Testis (tissue), 2 donors: ENCODE measurements at regions not wholly inside any gene's neighbourhood (a gene's known extent, or its start where the extent isn't known, plus 50 kb on each side); places are given as distances from the start of the nearest gene placed in this dataset.

Experiments used
- DNase-seq: peaks from one replicate; pipeline ENCODE4 v3.0.0-alpha.2; 2019
- H3K27ac ChIP-seq, 2 donors: fragments of 200-600 bp; sonication (generic); one replicate each; pipeline ENCODE4 v1.5.1; 2019
- H3K27me3 ChIP-seq: fragments of 200-600 bp; sonication (generic); one replicate; pipeline ENCODE4 v1.5.1; 2019
- H3K36me3 ChIP-seq: fragments of 200-600 bp; sonication (generic); one replicate; pipeline ENCODE4 v1.5.1; 2017; ENCODE audit warnings: low read depth; ENCODE audit errors: missing control alignments
- H3K4me1 ChIP-seq: fragments of 200-600 bp; sonication (generic); one replicate; pipeline ENCODE4 v1.5.1; 2019
- H3K4me3 ChIP-seq, 2 donors: fragments of 200-600 bp; sonication (generic); one replicate each; pipeline ENCODE4 v1.5.1; 2017 to 2019
- H3K9me3 ChIP-seq: fragments of 200-600 bp; sonication (generic); one replicate; pipeline ENCODE4 v1.5.1; 2017
- CTCF ChIP-seq, 3 experiments: fragments of 450-650 bp in 2 of 3; fragments of 200-600 bp in 1 of 3; sonication (generic) in 1 of 3; IDR thresholded peaks; one replicate each; pipeline ENCODE4 v1.5.1; 2016 to 2019; ENCODE audit warnings: antibody characterized with exemption in 3 of 3, mild to moderate bottlenecking in 2 of 3, moderate library complexity in 1 of 3
- POLR2A ChIP-seq: fragments of 450-650 bp; IDR thresholded peaks from one replicate; pipeline ENCODE4 v1.6.1; 2017; ENCODE audit warnings: antibody characterized with exemption, mild to moderate bottlenecking, moderate library complexity
- WGBS, 2 donors: methylation state at CpG; one replicate each; pipeline ENCODE4 v1.1.5; 2018; 5-methylcytosine and 5-hydroxymethylcytosine counted together
- intact Hi-C: fragments of 100-400 bp; cut with DNase I; formaldehyde crosslinking; loops from one replicate; pipeline ENCODE4 v1.15.1; 2023; ENCODE audit warnings: low total_unique reads

- no peak for TF ChIP-seq CTCF (IDR thresholded peaks at IDR 0.05)
- no peak for TF ChIP-seq POLR2A
- Histone ChIP-seq H3K4me3 (no peak overlapping the region), H3K36me3 (no peaks in the 10 kb centered on the region), H3K27me3 (no peaks in the 10 kb centered on the region), H3K27ac (no peak overlapping the region), H3K9me3 (no peaks in the 10 kb centered on the region), H3K4me1 (no peaks in the 10 kb centered on the region)
- no peak for DNase-seq
- intact Hi-C loops = no loop called here
- WGBS, 2 donors = 84 to 91% methylated on average over 4 of the region's 4 CpGs
These were observed 61.6 kb downstream of the CCR1 start for GRCh38 chr3:46146548-46146947.

GRCh38 chr3:46146021-46146420 lies 62.1 kb downstream of the CCR1 start:
- Histone ChIP-seq H3K4me3 (no peak overlapping the region), H3K4me1 (no peaks in the 10 kb centered on the region), H3K27ac (no peak overlapping the region), H3K9me3 (no peaks in the 10 kb centered on the region), H3K36me3 (no peaks in the 10 kb centered on the region), H3K27me3 (no peaks in the 10 kb centered on the region)
- 48 to 76% methylated on average over 2 of the region's 2 CpGs for WGBS, 2 donors
- intact Hi-C loops = no loop called here
- DNase-seq = no peak
- TF ChIP-seq CTCF (IDR thresholded peaks at IDR 0.05) (no peak), POLR2A (no peak)

- no peaks in the 10 kb centered on the region for H3K36me3 ChIP-seq
- no peak overlapping the region for H3K4me3 ChIP-seq
- H3K27ac ChIP-seq = no peak overlapping the region
- no peak for DNase-seq
- H3K4me1 ChIP-seq = no peaks in the 10 kb centered on the region
- WGBS, 2 donors = 73% methylated on average over 1 of the region's 1 CpG
- no peak for TF ChIP-seq POLR2A
- TF ChIP-seq CTCF (IDR thresholded peaks at IDR 0.05) = no peak
- no peaks in the 10 kb centered on the region for H3K9me3 ChIP-seq
- no peaks in the 10 kb centered on the region for H3K27me3 ChIP-seq
- intact Hi-C loops = no loop called here
These were observed 63.0 kb downstream of the CCR1 start for GRCh38 chr3:46145147-46145546.

- Histone ChIP-seq H3K4me3 (no peak overlapping the region), H3K27ac (no peak overlapping the region), H3K4me1 (no peaks in the 10 kb centered on the region), H3K36me3 (no peaks in the 10 kb centered on the region), H3K27me3 (no peaks in the 10 kb centered on the region), H3K9me3 (no peaks in the 10 kb centered on the region)
- intact Hi-C loops = no loop called here
- no peak for TF ChIP-seq CTCF (IDR thresholded peaks at IDR 0.05)
- TF ChIP-seq POLR2A = no peak
- no peak for DNase-seq
- WGBS, 2 donors = 50 to 53% methylated on average over 4 of the region's 4 CpGs
These were observed 64.1 kb downstream of the CCR1 start for GRCh38 chr3:46143951-46144473.

- WGBS, 2 donors = 30 to 64% methylated on average over 9 of the region's 9 CpGs
- Histone ChIP-seq H3K4me3 (no peak overlapping the region), H3K9me3 (no peaks in the 10 kb centered on the region), H3K27me3 (no peaks in the 10 kb centered on the region), H3K36me3 (no peaks in the 10 kb centered on the region), H3K4me1 (no peaks in the 10 kb centered on the region), H3K27ac (no peak overlapping the region)
- TF ChIP-seq POLR2A = no peak
- no peak for TF ChIP-seq CTCF (IDR thresholded peaks at IDR 0.05)
- intact Hi-C loops = no loop called here
- DNase-seq = no peak
These were observed 66.3 kb downstream of the CCR1 start for GRCh38 chr3:46141813-46142212.
